CD4-positive, alpha-beta T cell (primary cell): ENCODE measurements at regions not wholly inside any gene's neighbourhood (a gene's known extent, or its start where the extent isn't known, plus 50 kb on each side); places are given as distances from the start of the nearest gene placed in this dataset.

Experiments used
- ATAC-seq: fragments of 200-7000 bp; cut with Tn5 transposase; one replicate; pipeline ENCODE4 v1.10.0; 2022; ENCODE audit warnings: mild to moderate bottlenecking; ENCODE audit not compliant: poor library complexity
- CTCF ChIA-PET: fragments of 350-600 bp; sonication (Branson Sonifier 250); formaldehyde crosslinking; loops from one replicate; lab custom pipeline; 2021; ENCODE audit warnings: antibody characterized with exemption, inconsistent platforms; lab: Charles Lee
- POLR2A ChIA-PET: fragments of 350-600 bp; sonication (Branson Sonifier 250); formaldehyde crosslinking; loops from one replicate; lab custom pipeline; 2021; ENCODE audit warnings: antibody characterized with exemption, inconsistent platforms; lab: Charles Lee
- DNase-seq, 14 experiments: peaks; one replicate each; pipeline ENCODE4 v3.0.0-alpha.2; 2013 to 2020; ENCODE audit warnings: mixed read lengths in 2 of 14
- H3K27ac ChIP-seq, 2 donors: one replicate each; pipeline versions ENCODE4 v1.5.1 to v1.7.0; 2013; ENCODE audit warnings: low read length in 2 of 2, low read depth in 1 of 2, mild to moderate bottlenecking in 1 of 2
- H3K27me3 ChIP-seq, 2 experiments: 1 replicate in 1 of 2; 2 replicates in 1 of 2; pipeline versions ENCODE4 v1.6.1 to v1.7.0; 2013; ENCODE audit warnings: low read length in 2 of 2, control low read depth in 1 of 2, mild to moderate bottlenecking in 1 of 2, moderate library complexity in 1 of 2; ENCODE audit not compliant: insufficient read depth in 2 of 2, control insufficient read depth in 1 of 2
- H3K36me3 ChIP-seq: one replicate; pipeline ENCODE4 v1.6.1; 2013; ENCODE audit warnings: low read length, control low read depth; ENCODE audit not compliant: insufficient read depth
- H3K4me1 ChIP-seq: one replicate; pipeline ENCODE4 v1.6.1; 2013; ENCODE audit warnings: low read length, control low read depth; ENCODE audit not compliant: insufficient read depth
- H3K4me3 ChIP-seq: one replicate; pipeline ENCODE4 v1.5.1; 2013; ENCODE audit warnings: mild to moderate bottlenecking, low read length, moderate library complexity
- H3K9me3 ChIP-seq, 2 experiments: 1 replicate in 1 of 2; 2 replicates in 1 of 2; pipeline versions ENCODE4 v1.6.1 to v1.7.0; 2013; ENCODE audit warnings: low read length in 2 of 2, mild to moderate bottlenecking in 2 of 2, control low read depth in 1 of 2, moderate library complexity in 1 of 2; ENCODE audit not compliant: control insufficient read depth in 1 of 2, insufficient read depth in 1 of 2
- H3K27ac Mint-ChIP-seq: one replicate; pipeline ENCODE4 v1.8.0; 2020; ENCODE audit warnings: mixed read lengths
- H3K27me3 Mint-ChIP-seq: one replicate; pipeline ENCODE4 v1.8.0; 2021; ENCODE audit warnings: mixed read lengths
- H3K36me3 Mint-ChIP-seq: one replicate; pipeline ENCODE4 v1.8.0; 2021; ENCODE audit warnings: low read depth, mixed read lengths
- H3K4me1 Mint-ChIP-seq: one replicate; pipeline ENCODE4 v1.8.0; 2021; ENCODE audit warnings: low read depth, mixed read lengths
- H3K4me3 Mint-ChIP-seq: one replicate; pipeline ENCODE4 v1.8.0; 2020; ENCODE audit warnings: mild to moderate bottlenecking, mixed read lengths
- H3K9me3 Mint-ChIP-seq: one replicate; pipeline ENCODE4 v1.8.0; 2020; ENCODE audit warnings: mixed read lengths
- CTCF ChIP-seq: fragments of 200-600 bp; IDR thresholded peaks from one replicate; pipeline ENCODE4 v1.8.0; 2022; ENCODE audit warnings: antibody characterized with exemption, mild to moderate bottlenecking
- intact Hi-C, 2 experiments: fragments of 100-400 bp; cut with DNase I in 1 of 2; cut with micrococcal nuclease in 1 of 2; formaldehyde crosslinking; loops; one replicate each; pipeline versions ENCODE4 v1.15.1 to v1.9.0; 2023 to 2025; cut with DNase I, micrococcal nuclease

- intact Hi-C loops, result loop anchor here (2.0 to 5.0 kb wide), 4 partner anchors 238 to 601 kb away; no protein-coding TSS in a partner anchor
- Mint-ChIP-seq H3K27me3 (no peaks in the 10 kb centered on the region), H3K27ac (no peak overlapping the region), H3K36me3 (no peaks in the 10 kb centered on the region), H3K4me1 (no peaks in the 10 kb centered on the region), H3K9me3 (no peaks in the 10 kb centered on the region), H3K4me3 (no peak overlapping the region)
- Histone ChIP-seq H3K27ac (no peak overlapping the region), H3K36me3 (no peaks in the 10 kb centered on the region), H3K4me1 (no peaks in the 10 kb centered on the region), H3K27me3 (peaks cover 0 to 5% of the 10 kb centered on the region in 2 experiments), H3K9me3 (no peaks in the 10 kb centered on the region), H3K4me3 (no peak overlapping the region)
- DNase-seq (no peak), ATAC-seq (no peak)
- POLR2A ChIA-PET, result no interaction called here
- TF ChIP-seq CTCF, result no peak
- CTCF ChIA-PET, result no interaction called here
Observed at GRCh38 chr1:243945727-243946126, 95.7 kb upstream of the AKT3 start.

DNA sequence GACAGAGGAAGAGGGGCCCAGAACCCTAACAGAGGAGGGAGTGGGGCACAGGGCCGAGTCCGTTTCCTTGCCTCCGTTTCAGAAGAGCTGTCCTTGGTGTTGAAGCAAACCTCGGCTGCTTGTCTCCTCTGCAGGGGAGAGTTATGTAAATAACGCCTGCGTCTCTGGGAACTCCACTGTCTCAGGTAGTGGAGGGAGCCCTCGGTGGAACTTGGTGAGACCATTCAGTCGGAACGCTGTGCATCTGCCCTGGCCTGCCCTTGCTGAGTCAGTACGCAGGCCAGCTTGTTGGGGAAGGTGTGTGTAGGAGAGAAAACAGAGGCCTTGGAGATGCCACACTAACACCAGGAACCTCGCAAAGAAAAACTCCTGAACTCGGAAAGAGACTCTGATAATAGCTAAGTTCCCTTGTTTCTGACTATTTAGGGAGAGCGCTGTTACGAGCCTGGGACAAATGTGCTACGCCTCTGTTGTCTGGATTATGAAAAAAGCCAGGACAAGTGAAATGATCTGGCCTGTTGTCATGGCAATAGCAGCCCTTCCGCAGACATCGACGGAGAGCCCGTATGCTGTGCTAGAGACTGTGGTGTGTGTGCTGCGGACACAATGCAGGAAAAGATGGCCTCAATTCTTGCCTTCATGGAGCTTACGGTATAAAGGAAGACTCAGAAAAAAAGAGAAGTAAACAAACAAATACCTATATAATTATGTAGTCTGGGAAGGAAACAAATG is 94.6 kb upstream of the AKT3 start:
- TF ChIP-seq CTCF, result no peak
- H3K36me3 ChIP-seq, result no peaks in the 10 kb centered on the region
- no peaks in the 10 kb centered on the region for H3K36me3 Mint-ChIP-seq
- DNase-seq, result no peak
- ChIA-PET POLR2A (no interaction called here), CTCF (no interaction called here)
- H3K9me3 Mint-ChIP-seq, result no peaks in the 10 kb centered on the region
- no peaks in the 10 kb centered on the region for H3K27me3 Mint-ChIP-seq
- H3K4me1 Mint-ChIP-seq, result no peaks in the 10 kb centered on the region
- intact Hi-C loops, result loop anchor here (5.0 kb wide), 2 partner anchors 237 to 328 kb away; no protein-coding TSS in a partner anchor
- no peak overlapping the region for H3K27ac ChIP-seq
- H3K4me3 ChIP-seq, result no peak overlapping the region
- no peaks in the 10 kb centered on the region for H3K4me1 ChIP-seq
- H3K4me3 Mint-ChIP-seq, result no peak overlapping the region
- no peak for ATAC-seq
- H3K27ac Mint-ChIP-seq, result no peak overlapping the region
- no peaks in the 10 kb centered on the region for H3K9me3 ChIP-seq
- H3K27me3 ChIP-seq, result peaks cover 0 to 5% of the 10 kb centered on the region in 2 experiments

GRCh38 chr1:243943671-243944428 is 93.8 kb upstream of the AKT3 start:
- Mint-ChIP-seq H3K27ac (no peak overlapping the region), H3K9me3 (no peaks in the 10 kb centered on the region), H3K4me1 (no peaks in the 10 kb centered on the region), H3K27me3 (peaks cover 4% of the 10 kb centered on the region), H3K36me3 (no peaks in the 10 kb centered on the region), H3K4me3 (no peak overlapping the region)
- CTCF ChIA-PET, result no interaction called here
- Histone ChIP-seq H3K27me3 (peaks cover 0 to 5% of the 10 kb centered on the region in 2 experiments), H3K27ac (no peak overlapping the region), H3K4me3 (no peak overlapping the region), H3K4me1 (no peaks in the 10 kb centered on the region), H3K36me3 (no peaks in the 10 kb centered on the region), H3K9me3 (no peaks in the 10 kb centered on the region)
- TF ChIP-seq CTCF, result no peak
- DNase-seq, result no peak
- intact Hi-C loops, result no loop called here
- no peak for ATAC-seq
- POLR2A ChIA-PET, result no interaction called here
